ENCODE measurements at regions not wholly inside any gene's neighbourhood (a gene's known extent, or its start where the extent isn't known, plus 50 kb on each side); places are given as distances from the start of the nearest gene placed in this dataset.

GRCh38 chr3:89697321-89697916, 590.0 kb downstream of the EPHA3 start:
- CTCF ChIA-PET, result no interaction called here
- peaks cover 31% of the 10 kb centered on the region for H3K9me3 Mint-ChIP-seq
- H3K27me3 Mint-ChIP-seq (ENCODE audit: low read depth), result no peaks in the 10 kb centered on the region
- no peak overlapping the region for H3K27ac Mint-ChIP-seq
- no peak for TF ChIP-seq ATF2 (CRISPR knock-in tag; IDR thresholded peaks at IDR 0.05; ENCODE audit: borderline replicate concordance, low read depth)
- no peak for TF ChIP-seq ATF3 (CRISPR knock-in tag; conservative IDR thresholded peaks at IDR 0.05)
- POLR2A ChIA-PET, result no interaction called here
- DNase-seq (ENCODE audit: low spot score) (no peak), ATAC-seq (no peak)
- H3K36me3 Mint-ChIP-seq, result peaks cover 13% of the 10 kb centered on the region
- H3K4me1 Mint-ChIP-seq, result no peaks in the 10 kb centered on the region
- no peak overlapping the region for H3K4me3 Mint-ChIP-seq

GRCh38 chr3:89698208-89698830, 590.9 kb downstream of the EPHA3 start:
- ATAC-seq (no peak), DNase-seq (ENCODE audit: low spot score) (no peak)
- ChIA-PET CTCF (no interaction called here), POLR2A (no interaction called here)
- Mint-ChIP-seq H3K27ac (no peak overlapping the region), H3K27me3 (ENCODE audit: low read depth) (no peaks in the 10 kb centered on the region), H3K4me1 (no peaks in the 10 kb centered on the region), H3K36me3 (peaks cover 20% of the 10 kb centered on the region), H3K9me3 (peaks cover 40% of the 10 kb centered on the region), H3K4me3 (no peak overlapping the region)
- TF ChIP-seq IRF2 (CRISPR knock-in tag; IDR thresholded peaks at IDR 0.05; ENCODE audit: borderline replicate concordance, low read depth), result no peak
- no peak for TF ChIP-seq E2F4 (CRISPR knock-in tag; IDR thresholded peaks at IDR 0.05; ENCODE audit: borderline replicate concordance, low read depth)
- no peak for TF ChIP-seq GTF2I (CRISPR knock-in tag; conservative IDR thresholded peaks at IDR 0.05)
- TF ChIP-seq ATF1 (CRISPR knock-in tag; IDR thresholded peaks at IDR 0.05), result no peak
- no peak for TF ChIP-seq FOXP1 (CRISPR knock-in tag; IDR thresholded peaks at IDR 0.05; ENCODE audit: borderline replicate concordance)

GRCh38 chr3:89699229-89699628, 591.8 kb downstream of the EPHA3 start:
- peaks cover 27% of the 10 kb centered on the region for H3K36me3 Mint-ChIP-seq
- no peak overlapping the region for H3K27ac Mint-ChIP-seq
- peaks cover 49% of the 10 kb centered on the region for H3K9me3 Mint-ChIP-seq
- ChIA-PET CTCF (interaction anchor here (0.6 kb wide), 1 partner anchor 49 kb away, joined by 4 read pairs; no protein-coding TSS in a partner anchor), POLR2A (no interaction called here)
- H3K27me3 Mint-ChIP-seq (ENCODE audit: low read depth), result no peaks in the 10 kb centered on the region
- no peak overlapping the region for H3K4me3 Mint-ChIP-seq
- no peaks in the 10 kb centered on the region for H3K4me1 Mint-ChIP-seq
- TF ChIP-seq TP53 (CRISPR knock-in tag; IDR thresholded peaks at IDR 0.05) (no peak), ZBTB43 (CRISPR knock-in tag; IDR thresholded peaks at IDR 0.05) (no peak), SMAD4 (CRISPR knock-in tag; IDR thresholded peaks at IDR 0.05) (no peak), FOXJ3 (CRISPR knock-in tag; IDR thresholded peaks at IDR 0.05; ENCODE audit: borderline replicate concordance) (no peak), STAT6 (CRISPR knock-in tag; conservative IDR thresholded peaks at IDR 0.05; ENCODE audit: low read depth) (no peak), ZNF396 (CRISPR knock-in tag; IDR thresholded peaks at IDR 0.05; ENCODE audit: borderline replicate concordance) (no peak), KAT7 (CRISPR knock-in tag; IDR thresholded peaks at IDR 0.05; ENCODE audit: borderline replicate concordance) (no peak)
- ATAC-seq (no peak), DNase-seq (ENCODE audit: low spot score) (no peak)

Measured in WTC11 (cell line).